Keratinocyte (primary cell): ENCODE measurements at regions not wholly inside any gene's neighbourhood (a gene's known extent, or its start where the extent isn't known, plus 50 kb on each side); places are given as distances from the start of the nearest gene placed in this dataset.

ENCODE experiments used
- DNase-seq: peaks from one replicate; pipeline ENCODE4 v3.0.0-alpha.2; 2011; ENCODE audit warnings: low read depth, missing footprints, low spot score
- FAIRE-seq: peaks from 2 replicates; lab custom pipeline; 2011; peaks lifted over from hg19 to GRCh38; lab: Jason Lieb, UNC
- H2AFZ ChIP-seq: 2 replicates; pipeline ENCODE4 v1.6.0; 2012; ENCODE audit warnings: low read length, control low read depth, inconsistent platforms; ENCODE audit not compliant: control insufficient read depth
- H3K27ac ChIP-seq: 2 replicates; pipeline ENCODE4 v1.5.1; 2011; ENCODE audit warnings: low read length; ENCODE audit not compliant: control insufficient read depth, insufficient read depth
- H3K27me3 ChIP-seq: 3 replicates; pipeline ENCODE4 v1.6.0; 2011; ENCODE audit warnings: low read length; ENCODE audit not compliant: control insufficient read depth, insufficient read depth; ENCODE audit errors: extremely low read depth
- H3K36me3 ChIP-seq, 2 experiments: 2 replicates in 1 of 2; 3 replicates in 1 of 2; pipeline ENCODE4 v1.5.1; 2011; ENCODE audit warnings: low read length in 2 of 2, mild to moderate bottlenecking in 1 of 2; ENCODE audit not compliant: control insufficient read depth in 2 of 2, insufficient read depth in 2 of 2; ENCODE audit errors: extremely low read depth in 1 of 2
- H3K4me1 ChIP-seq: 3 replicates; pipeline ENCODE4 v1.5.1; 2011; ENCODE audit warnings: low read length; ENCODE audit not compliant: control insufficient read depth, insufficient read depth; ENCODE audit errors: extremely low read depth
- H3K4me2 ChIP-seq: 3 replicates; pipeline ENCODE4 v1.6.0; 2011; ENCODE audit warnings: low read depth, low read length; ENCODE audit not compliant: control insufficient read depth, insufficient read depth; ENCODE audit errors: extremely low read depth
- H3K4me3 ChIP-seq, 3 experiments: fragments of 200-600 bp in 1 of 3; sonication (generic) in 1 of 3; 2 replicates in 2 of 3; 3 replicates in 1 of 3; pipeline ENCODE4 v1.5.1; 2011 to 2016; ENCODE audit warnings: low read length in 3 of 3, mild to moderate bottlenecking in 3 of 3, control low read depth in 2 of 3, inconsistent platforms in 1 of 3, low read depth in 1 of 3, mixed read lengths in 1 of 3, mixed run types in 1 of 3, moderate library complexity in 1 of 3; ENCODE audit not compliant: control insufficient read depth in 2 of 3, insufficient read depth in 2 of 3; ENCODE audit errors: extremely low read depth in 1 of 3
- H3K79me2 ChIP-seq: 2 replicates; pipeline ENCODE4 v1.6.0; 2012; ENCODE audit warnings: low read length; ENCODE audit not compliant: control insufficient read depth, insufficient read depth
- H3K9ac ChIP-seq: 3 replicates; pipeline ENCODE4 v1.6.0; 2011; ENCODE audit warnings: low read length; ENCODE audit not compliant: control insufficient read depth, insufficient read depth; ENCODE audit errors: extremely low read depth
- H3K9me1 ChIP-seq: 3 replicates; pipeline ENCODE4 v1.6.0; 2011; ENCODE audit warnings: low read length; ENCODE audit not compliant: control insufficient read depth, insufficient read depth; ENCODE audit errors: extremely low read depth
- H3K9me3 ChIP-seq: 2 replicates; pipeline ENCODE4 v1.5.1; 2012; ENCODE audit warnings: low read depth, low read length; ENCODE audit not compliant: control insufficient read depth
- H4K20me1 ChIP-seq: 3 replicates; pipeline ENCODE4 v1.6.0; 2011; ENCODE audit warnings: low read length; ENCODE audit not compliant: control insufficient read depth, insufficient read depth; ENCODE audit errors: extremely low read depth
- EZH2 ChIP-seq: IDR thresholded peaks from one replicate; pipeline ENCODE4 v1.6.1; 2012; ENCODE audit warnings: inconsistent platforms, mild to moderate bottlenecking, low read length, moderate library complexity
- dilution Hi-C: fragments of 300-500 bp; cut with MboI; formaldehyde crosslinking; loops from one replicate; pipeline ENCODE4 v1.7.0; 2020; ENCODE audit warnings: low sequenced_read_pairs; ENCODE audit not compliant: extremely low pct_ligation_motif_present
- TF ChIP-seq, protein P1 (sequence below), 3 experiments: IDR thresholded peaks in 1 of 3; conservative IDR thresholded peaks in 1 of 3; optimal IDR thresholded peaks in 1 of 3; 2 replicates in 2 of 3; 3 replicates in 1 of 3; pipeline versions ENCODE3 to v1.5.1; 2011; ENCODE audit warnings: low read length in 3 of 3, mild to moderate bottlenecking in 3 of 3, moderate library complexity in 2 of 3, control low read depth in 1 of 3, inconsistent platforms in 1 of 3; ENCODE audit not compliant: insufficient read depth in 2 of 3; ENCODE audit errors: extremely low read depth in 1 of 3

DNA sequence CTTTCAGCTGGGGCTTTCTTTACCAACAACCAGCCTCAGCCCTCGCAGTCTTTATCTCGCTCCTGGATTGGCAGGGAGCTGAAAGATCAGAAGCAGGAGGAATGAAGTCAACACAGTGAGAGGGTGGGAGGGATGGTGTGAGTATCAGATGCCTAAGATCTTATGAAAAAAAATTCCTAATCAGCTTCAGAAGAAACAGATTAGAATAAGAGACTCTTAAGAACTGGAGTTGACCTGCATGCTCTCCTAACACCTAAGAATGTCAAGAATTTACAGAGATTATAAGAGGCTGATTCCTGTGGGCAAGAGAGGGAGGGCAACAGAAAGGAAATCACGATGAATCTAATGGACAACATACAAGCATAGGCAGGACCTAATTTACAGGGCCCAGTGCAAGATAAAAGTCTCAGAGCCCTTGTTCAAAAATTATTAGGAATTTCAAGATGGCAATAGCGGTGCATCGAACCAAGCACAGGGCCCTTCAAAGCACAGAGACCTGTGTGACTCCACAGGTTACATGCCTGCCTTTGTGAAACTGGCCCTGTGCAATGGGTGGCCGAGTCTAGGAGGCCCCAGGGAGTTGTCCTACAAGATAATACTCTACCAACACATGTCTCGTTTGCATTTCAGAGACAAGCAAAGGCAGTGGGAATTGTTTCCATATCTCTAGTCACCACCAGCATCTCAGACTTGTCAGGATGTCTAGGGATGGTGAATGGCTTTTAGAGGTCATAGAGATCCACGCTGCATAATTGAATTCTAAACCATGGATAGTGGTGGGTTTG, 65.3 kb upstream of the PPP2R5A start:
- Histone ChIP-seq H3K4me3 (no peak overlapping the region), H3K4me2 (no peak overlapping the region), H2AFZ (no peak overlapping the region), H3K27ac (no peak overlapping the region), H3K9me1 (no peaks in the 10 kb centered on the region), H3K79me2 (no peaks in the 10 kb centered on the region), H3K9me3 (no peaks in the 10 kb centered on the region), H4K20me1 (no peaks in the 10 kb centered on the region), H3K27me3 (no peaks in the 10 kb centered on the region), H3K9ac (no peak overlapping the region), H3K4me1 (no peaks in the 10 kb centered on the region), H3K36me3 (no peaks in the 10 kb centered on the region)
- FAIRE-seq (no peak), DNase-seq (no peak)
- dilution Hi-C loops = no loop called here
- TF ChIP-seq, protein P1, sequence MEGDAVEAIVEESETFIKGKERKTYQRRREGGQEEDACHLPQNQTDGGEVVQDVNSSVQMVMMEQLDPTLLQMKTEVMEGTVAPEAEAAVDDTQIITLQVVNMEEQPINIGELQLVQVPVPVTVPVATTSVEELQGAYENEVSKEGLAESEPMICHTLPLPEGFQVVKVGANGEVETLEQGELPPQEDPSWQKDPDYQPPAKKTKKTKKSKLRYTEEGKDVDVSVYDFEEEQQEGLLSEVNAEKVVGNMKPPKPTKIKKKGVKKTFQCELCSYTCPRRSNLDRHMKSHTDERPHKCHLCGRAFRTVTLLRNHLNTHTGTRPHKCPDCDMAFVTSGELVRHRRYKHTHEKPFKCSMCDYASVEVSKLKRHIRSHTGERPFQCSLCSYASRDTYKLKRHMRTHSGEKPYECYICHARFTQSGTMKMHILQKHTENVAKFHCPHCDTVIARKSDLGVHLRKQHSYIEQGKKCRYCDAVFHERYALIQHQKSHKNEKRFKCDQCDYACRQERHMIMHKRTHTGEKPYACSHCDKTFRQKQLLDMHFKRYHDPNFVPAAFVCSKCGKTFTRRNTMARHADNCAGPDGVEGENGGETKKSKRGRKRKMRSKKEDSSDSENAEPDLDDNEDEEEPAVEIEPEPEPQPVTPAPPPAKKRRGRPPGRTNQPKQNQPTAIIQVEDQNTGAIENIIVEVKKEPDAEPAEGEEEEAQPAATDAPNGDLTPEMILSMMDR (optimal IDR thresholded peaks at IDR 0.05 in 1 of 3, IDR thresholded peaks at IDR 0.05 in 1 of 3, conservative IDR thresholded peaks at IDR 0.05 in 1 of 3; ENCODE audit: extremely low read depth in 1 of 3, insufficient read depth in 2 of 3, low read length in 3 of 3) = no peak
- no peak for TF ChIP-seq EZH2

DNA sequence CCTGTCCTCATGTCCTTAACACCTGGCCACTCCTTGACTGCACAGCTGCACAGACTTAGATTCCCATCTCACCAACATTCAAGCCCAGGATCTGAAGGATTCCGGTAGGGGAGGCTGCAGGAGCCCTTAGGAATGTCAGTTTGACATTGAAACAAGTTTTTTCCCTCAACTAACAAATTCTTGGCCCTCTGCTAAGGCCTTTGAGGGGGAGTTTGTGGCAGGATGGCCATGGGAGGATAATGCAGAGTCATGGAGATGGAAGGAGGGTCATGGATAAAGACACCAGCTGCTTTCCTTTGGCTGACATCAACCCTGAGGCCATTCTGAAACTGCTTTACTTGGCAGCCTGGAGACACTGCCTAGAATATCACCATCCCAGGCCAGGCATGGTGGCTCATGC, 63.4 kb upstream of the PPP2R5A start:
- FAIRE-seq = no peak
- dilution Hi-C loops = no loop called here

More for the DNA sequence above, 63.4 kb upstream of the PPP2R5A start:
- no peaks in the 10 kb centered on the region for H4K20me1 ChIP-seq
- H3K4me3 ChIP-seq = no peak overlapping the region
- DNase-seq = no peak
- H2AFZ ChIP-seq = no peak overlapping the region
- H3K9me1 ChIP-seq = no peaks in the 10 kb centered on the region
- no peaks in the 10 kb centered on the region for H3K36me3 ChIP-seq
- H3K79me2 ChIP-seq = no peaks in the 10 kb centered on the region
- H3K9ac ChIP-seq = no peak overlapping the region
- no peak overlapping the region for H3K4me2 ChIP-seq
- H3K4me1 ChIP-seq = no peaks in the 10 kb centered on the region
- H3K9me3 ChIP-seq = no peaks in the 10 kb centered on the region
- H3K27me3 ChIP-seq = peaks cover 3% of the 10 kb centered on the region
- no peak for TF ChIP-seq EZH2
- TF ChIP-seq, protein P1 (optimal IDR thresholded peaks at IDR 0.05 in 1 of 3, IDR thresholded peaks at IDR 0.05 in 1 of 3, conservative IDR thresholded peaks at IDR 0.05 in 1 of 3; ENCODE audit: extremely low read depth in 1 of 3, insufficient read depth in 2 of 3, low read length in 3 of 3) = no peak
- H3K27ac ChIP-seq = no peak overlapping the region
